ENCODE measurements at regions not wholly inside any gene's neighbourhood (a gene's known extent, or its start where the extent isn't known, plus 50 kb on each side); places are given as distances from the start of the nearest gene placed in this dataset.
"Not testable (repeated sequence)": the region's sequence is repeated elsewhere in the genome, so short reads cannot be mapped to it uniquely, and the experiment has no call there.

DNA sequence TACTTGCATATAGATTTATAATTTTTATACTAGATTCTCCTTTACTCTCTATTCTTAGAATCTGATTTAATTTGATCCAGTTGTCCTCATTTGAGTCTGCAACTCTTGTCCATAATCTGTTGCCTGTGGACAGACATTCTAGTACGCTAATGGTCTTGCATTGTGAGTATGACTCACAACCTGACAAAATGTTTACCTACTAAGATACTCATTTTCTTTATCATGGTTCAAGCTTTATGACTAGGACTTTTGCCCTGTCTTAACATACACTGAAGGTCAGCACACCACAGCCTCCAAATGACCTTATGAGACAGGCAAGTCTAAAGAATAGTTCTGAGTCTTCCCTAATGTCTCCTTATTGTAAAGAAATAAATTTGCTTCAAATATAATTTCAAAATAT, 142.3 kb upstream of the CDH7 start:
- Histone ChIP-seq H3K9me3 (peaks cover 0 to 6% (median 0%) of the 10 kb centered on the region in 11 donors), H3K4me3 (no peak overlapping the region), H3K27ac (no peak overlapping the region), H3K27me3 (no peaks in the 10 kb centered on the region), H3K36me3 (no peaks in the 10 kb centered on the region), H3K4me1 (no peaks in the 10 kb centered on the region)
- no peak for DNase-seq
- TF ChIP-seq, protein P1, sequence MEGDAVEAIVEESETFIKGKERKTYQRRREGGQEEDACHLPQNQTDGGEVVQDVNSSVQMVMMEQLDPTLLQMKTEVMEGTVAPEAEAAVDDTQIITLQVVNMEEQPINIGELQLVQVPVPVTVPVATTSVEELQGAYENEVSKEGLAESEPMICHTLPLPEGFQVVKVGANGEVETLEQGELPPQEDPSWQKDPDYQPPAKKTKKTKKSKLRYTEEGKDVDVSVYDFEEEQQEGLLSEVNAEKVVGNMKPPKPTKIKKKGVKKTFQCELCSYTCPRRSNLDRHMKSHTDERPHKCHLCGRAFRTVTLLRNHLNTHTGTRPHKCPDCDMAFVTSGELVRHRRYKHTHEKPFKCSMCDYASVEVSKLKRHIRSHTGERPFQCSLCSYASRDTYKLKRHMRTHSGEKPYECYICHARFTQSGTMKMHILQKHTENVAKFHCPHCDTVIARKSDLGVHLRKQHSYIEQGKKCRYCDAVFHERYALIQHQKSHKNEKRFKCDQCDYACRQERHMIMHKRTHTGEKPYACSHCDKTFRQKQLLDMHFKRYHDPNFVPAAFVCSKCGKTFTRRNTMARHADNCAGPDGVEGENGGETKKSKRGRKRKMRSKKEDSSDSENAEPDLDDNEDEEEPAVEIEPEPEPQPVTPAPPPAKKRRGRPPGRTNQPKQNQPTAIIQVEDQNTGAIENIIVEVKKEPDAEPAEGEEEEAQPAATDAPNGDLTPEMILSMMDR (IDR thresholded peaks at IDR 0.05), result no peak
- no peak for ATAC-seq
- 78 to 89% methylated on average over 1 of the region's 1 CpG for WGBS, 2 donors
- intact Hi-C loops (cut with DNase I), result no loop called here

GRCh38 chr18:65607161-65607560, 143.7 kb upstream of the CDH7 start:
- intact Hi-C loops (cut with DNase I), result no loop called here
- TF ChIP-seq, protein P1 (IDR thresholded peaks at IDR 0.05), result no peak
- Histone ChIP-seq H3K9me3 (peaks cover 0 to 6% (median 0%) of the 10 kb centered on the region in 11 donors), H3K27me3 (no peaks in the 10 kb centered on the region), H3K4me3 (no peak overlapping the region), H3K4me1 (no peaks in the 10 kb centered on the region), H3K27ac (no peak overlapping the region), H3K36me3 (no peaks in the 10 kb centered on the region)
- WGBS, 2 donors, result 58 to 63% methylated on average over 3 of the region's 3 CpGs
- ATAC-seq (no peak), DNase-seq (no peak)

DNA sequence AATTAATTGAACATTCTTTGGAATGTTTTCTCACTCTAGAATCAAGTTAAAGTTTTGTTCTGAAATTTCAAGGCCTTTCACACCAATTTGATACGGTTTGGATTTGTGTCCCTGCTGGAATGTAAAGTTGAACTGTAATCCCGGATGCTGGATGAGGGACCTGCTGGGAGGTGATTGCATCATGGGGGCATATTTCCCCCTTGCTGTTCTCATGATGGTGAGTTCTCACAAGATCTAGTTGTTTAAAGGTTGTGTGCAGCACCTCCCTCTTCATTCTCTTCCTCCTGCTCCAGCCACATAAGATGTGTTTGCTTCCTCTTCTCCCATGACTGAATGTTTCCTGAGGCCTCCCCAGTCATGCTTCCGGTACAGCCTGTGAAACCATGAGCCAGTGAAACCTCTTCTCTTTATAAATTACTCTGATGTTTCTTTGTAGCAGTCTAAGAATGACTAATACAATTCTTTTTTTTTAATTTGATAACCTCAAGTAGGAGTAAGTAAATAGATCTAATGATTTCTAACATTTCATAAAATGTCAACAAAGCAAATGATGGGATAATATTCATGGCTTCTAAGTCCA, 144.2 kb upstream of the CDH7 start:
- ATAC-seq, result no peak
- 75 to 78% methylated on average over 3 of the region's 3 CpGs for WGBS, 2 donors
- Histone ChIP-seq H3K27ac (no peak overlapping the region), H3K4me3 (no peak overlapping the region), H3K36me3 (no peaks in the 10 kb centered on the region), H3K27me3 (no peaks in the 10 kb centered on the region), H3K9me3 (peaks cover 0 to 6% (median 0%) of the 10 kb centered on the region in 11 donors), H3K4me1 (no peaks in the 10 kb centered on the region)
- DNase-seq, result no peak
- intact Hi-C loops (cut with DNase I), result no loop called here
- TF ChIP-seq, protein P1 (IDR thresholded peaks at IDR 0.05), result no peak

GRCh38 chr18:65605352-65605751, 145.5 kb upstream of the CDH7 start:
- H3K36me3 ChIP-seq; DNase-seq; H3K4me3 ChIP-seq; ATAC-seq; H3K9me3 ChIP-seq; H3K4me1 ChIP-seq; H3K27ac ChIP-seq; H3K27me3 ChIP-seq; intact Hi-C loops (cut with DNase I): not testable (repeated sequence)
- 94% methylated on average over 22 to 30 of the region's 30 CpGs for WGBS, 2 donors

- ATAC-seq, result no peak
- no peaks in the 10 kb centered on the region for H3K36me3 ChIP-seq
- no peak overlapping the region for H3K27ac ChIP-seq
- no peak overlapping the region for H3K4me3 ChIP-seq
- H3K4me1 ChIP-seq, result no peaks in the 10 kb centered on the region
- H3K9me3 ChIP-seq, result no peaks in the 10 kb centered on the region
- TF ChIP-seq, protein P1 (IDR thresholded peaks at IDR 0.05), result no peak
- no peaks in the 10 kb centered on the region for H3K27me3 ChIP-seq
- intact Hi-C loops (cut with DNase I), result no loop called here
- no peak for DNase-seq
- WGBS, 2 donors, result 46 to 51% methylated on average over 2 of the region's 2 CpGs
Measured at GRCh38 chr18:65601775-65602174, 149.0 kb upstream of the CDH7 start.

Data from heart right ventricle (tissue), 16 donors.